Fibroblast of lung (primary cell): ENCODE measurements at regions not wholly inside any gene's neighbourhood (a gene's known extent, or its start where the extent isn't known, plus 50 kb on each side); places are given as distances from the start of the nearest gene placed in this dataset.

Source experiments
- EZH2 ChIP-seq: IDR thresholded peaks from 2 replicates; pipeline ENCODE4 v1.5.1; 2012; ENCODE audit warnings: low read length, control low read depth, mild to moderate bottlenecking; ENCODE audit errors: missing control alignments
- TF ChIP-seq, protein P1 (sequence below), 2 donors: IDR thresholded peaks in 1 of 2; conservative IDR thresholded peaks in 1 of 2; 1 replicate in 1 of 2; 2 replicates in 1 of 2; pipeline ENCODE4 v1.5.1; 2011 to 2012; ENCODE audit warnings: low read length in 2 of 2, control low read depth in 1 of 2, inconsistent platforms in 1 of 2, low read depth in 1 of 2, mild to moderate bottlenecking in 1 of 2

DNA sequence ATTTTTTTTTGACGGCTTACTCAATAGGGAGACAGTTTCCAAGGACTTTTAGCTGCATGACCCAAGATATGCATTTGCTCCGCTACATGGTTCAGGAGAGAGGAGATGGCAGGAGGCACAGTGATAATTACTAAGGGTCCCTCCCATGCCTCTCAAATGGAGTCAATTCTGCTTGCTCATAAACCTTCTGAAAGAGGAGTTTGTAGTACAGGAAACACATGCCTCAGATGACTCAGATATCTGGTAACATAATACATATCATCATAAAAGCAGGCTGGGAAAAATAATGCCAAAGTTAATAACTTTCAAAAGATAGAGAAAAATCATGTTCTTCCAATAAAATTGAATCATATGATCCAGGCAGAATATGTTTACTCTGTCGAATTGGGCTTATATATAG is 97.6 kb upstream of the DEFB112 start:
- TF ChIP-seq, protein P1, sequence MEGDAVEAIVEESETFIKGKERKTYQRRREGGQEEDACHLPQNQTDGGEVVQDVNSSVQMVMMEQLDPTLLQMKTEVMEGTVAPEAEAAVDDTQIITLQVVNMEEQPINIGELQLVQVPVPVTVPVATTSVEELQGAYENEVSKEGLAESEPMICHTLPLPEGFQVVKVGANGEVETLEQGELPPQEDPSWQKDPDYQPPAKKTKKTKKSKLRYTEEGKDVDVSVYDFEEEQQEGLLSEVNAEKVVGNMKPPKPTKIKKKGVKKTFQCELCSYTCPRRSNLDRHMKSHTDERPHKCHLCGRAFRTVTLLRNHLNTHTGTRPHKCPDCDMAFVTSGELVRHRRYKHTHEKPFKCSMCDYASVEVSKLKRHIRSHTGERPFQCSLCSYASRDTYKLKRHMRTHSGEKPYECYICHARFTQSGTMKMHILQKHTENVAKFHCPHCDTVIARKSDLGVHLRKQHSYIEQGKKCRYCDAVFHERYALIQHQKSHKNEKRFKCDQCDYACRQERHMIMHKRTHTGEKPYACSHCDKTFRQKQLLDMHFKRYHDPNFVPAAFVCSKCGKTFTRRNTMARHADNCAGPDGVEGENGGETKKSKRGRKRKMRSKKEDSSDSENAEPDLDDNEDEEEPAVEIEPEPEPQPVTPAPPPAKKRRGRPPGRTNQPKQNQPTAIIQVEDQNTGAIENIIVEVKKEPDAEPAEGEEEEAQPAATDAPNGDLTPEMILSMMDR (conservative IDR thresholded peaks at IDR 0.05 in 1 of 2, IDR thresholded peaks at IDR 0.05 in 1 of 2; ENCODE audit: low read depth in 1 of 2, low read length in 2 of 2): no peak
- TF ChIP-seq EZH2: no peak
